H1 (cell line): ENCODE measurements at regions not wholly inside any gene's neighbourhood (a gene's known extent, or its start where the extent isn't known, plus 50 kb on each side); places are given as distances from the start of the nearest gene placed in this dataset.

ENCODE experiments used
- BACH1 ChIP-seq: IDR thresholded peaks from 2 replicates; pipeline ENCODE4 v1.6.1; 2012; ENCODE audit warnings: low read length, improper control_type of control experiment
- EZH2 ChIP-seq: fragments of 200-600 bp; sonication (generic); IDR thresholded peaks from 2 replicates; pipeline ENCODE4 v1.7.1; 2012; ENCODE audit warnings: low read depth, mild to moderate bottlenecking, moderate library complexity, low read length, inconsistent platforms; ENCODE audit not compliant: severe bottlenecking
- GABPA ChIP-seq: IDR thresholded peaks from 2 replicates; pipeline ENCODE4 v1.6.1; 2011; ENCODE audit warnings: mild to moderate bottlenecking, low read length, moderate library complexity, borderline replicate concordance; ENCODE audit not compliant: insufficient read depth
- JUND ChIP-seq: IDR thresholded peaks from 2 replicates; pipeline ENCODE4 v1.6.1; 2011; ENCODE audit warnings: mild to moderate bottlenecking, improper control_type of control experiment, low read length
- MAX ChIP-seq: IDR thresholded peaks from 2 replicates; pipeline ENCODE4 v1.6.1; 2012; ENCODE audit warnings: inconsistent platforms
- NANOG ChIP-seq: IDR thresholded peaks from 2 replicates; pipeline ENCODE4 v1.6.1; 2011; ENCODE audit warnings: low read length, low read depth, mild to moderate bottlenecking, inconsistent platforms; ENCODE audit not compliant: insufficient read depth, poor library complexity, severe bottlenecking
- POLR2A ChIP-seq, 2 experiments: IDR thresholded peaks; 1 replicate in 1 of 2; 2 replicates in 1 of 2; pipeline ENCODE4 v1.6.1; 2011; ENCODE audit warnings: low read depth in 2 of 2, low read length in 2 of 2, mild to moderate bottlenecking in 2 of 2; ENCODE audit errors: control extremely low read depth in 1 of 2
- RBBP5 ChIP-seq: IDR thresholded peaks from 2 replicates; pipeline ENCODE4 v1.7.1; 2012; ENCODE audit warnings: low read depth, mild to moderate bottlenecking, inconsistent platforms, low read length, moderate library complexity, borderline replicate concordance
- SP2 ChIP-seq: IDR thresholded peaks from 2 replicates; pipeline ENCODE4 v1.6.1; 2012; ENCODE audit warnings: mild to moderate bottlenecking, low read length, inconsistent platforms
- SUZ12 ChIP-seq: fragments of 200-600 bp; sonication (generic); IDR thresholded peaks from 2 replicates; pipeline ENCODE4 v1.6.1; 2012; ENCODE audit warnings: mild to moderate bottlenecking, inconsistent platforms, low read length, moderate library complexity, mixed read lengths
- YY1 ChIP-seq: IDR thresholded peaks from 2 replicates; pipeline ENCODE4 v1.6.1; 2011; ENCODE audit warnings: low read depth, mild to moderate bottlenecking, low read length
- TF ChIP-seq, protein P1 (sequence below), 3 experiments: IDR thresholded peaks; 1 replicate in 2 of 3; 2 replicates in 1 of 3; pipeline versions ENCODE4 v1.5.1 to v1.6.1; 2011; ENCODE audit warnings: low read length in 3 of 3, mild to moderate bottlenecking in 3 of 3, inconsistent platforms in 2 of 3, low read depth in 1 of 3, moderate library complexity in 1 of 3; ENCODE audit not compliant: insufficient read depth in 1 of 3; ENCODE audit errors: control extremely low read depth in 1 of 3

DNA sequence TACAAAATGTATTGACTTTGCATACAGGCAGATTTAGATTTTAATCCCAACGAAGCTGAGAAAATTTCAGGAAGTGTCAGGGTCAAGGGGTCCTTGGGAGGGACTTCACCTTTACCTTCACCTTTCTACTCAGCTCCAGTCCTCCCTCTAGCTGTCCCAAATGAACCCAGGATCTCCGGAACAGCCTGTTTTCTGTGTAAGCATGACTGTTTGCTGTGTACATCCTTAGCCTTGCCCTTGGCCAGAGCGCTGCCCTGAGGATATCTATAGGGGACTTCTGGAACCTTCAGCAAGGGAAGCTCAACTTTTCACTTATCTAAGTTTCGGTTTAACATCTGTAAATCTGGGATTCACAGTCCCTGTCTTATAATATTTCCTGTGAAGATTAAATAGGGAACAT, 246.8 kb upstream of the ST6GAL2 start:
- TF ChIP-seq, protein P1, sequence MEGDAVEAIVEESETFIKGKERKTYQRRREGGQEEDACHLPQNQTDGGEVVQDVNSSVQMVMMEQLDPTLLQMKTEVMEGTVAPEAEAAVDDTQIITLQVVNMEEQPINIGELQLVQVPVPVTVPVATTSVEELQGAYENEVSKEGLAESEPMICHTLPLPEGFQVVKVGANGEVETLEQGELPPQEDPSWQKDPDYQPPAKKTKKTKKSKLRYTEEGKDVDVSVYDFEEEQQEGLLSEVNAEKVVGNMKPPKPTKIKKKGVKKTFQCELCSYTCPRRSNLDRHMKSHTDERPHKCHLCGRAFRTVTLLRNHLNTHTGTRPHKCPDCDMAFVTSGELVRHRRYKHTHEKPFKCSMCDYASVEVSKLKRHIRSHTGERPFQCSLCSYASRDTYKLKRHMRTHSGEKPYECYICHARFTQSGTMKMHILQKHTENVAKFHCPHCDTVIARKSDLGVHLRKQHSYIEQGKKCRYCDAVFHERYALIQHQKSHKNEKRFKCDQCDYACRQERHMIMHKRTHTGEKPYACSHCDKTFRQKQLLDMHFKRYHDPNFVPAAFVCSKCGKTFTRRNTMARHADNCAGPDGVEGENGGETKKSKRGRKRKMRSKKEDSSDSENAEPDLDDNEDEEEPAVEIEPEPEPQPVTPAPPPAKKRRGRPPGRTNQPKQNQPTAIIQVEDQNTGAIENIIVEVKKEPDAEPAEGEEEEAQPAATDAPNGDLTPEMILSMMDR (IDR thresholded peaks at IDR 0.05; ENCODE audit: control extremely low read depth in 1 of 3, insufficient read depth in 1 of 3, low read depth in 1 of 3, low read length in 3 of 3): no peak
- TF ChIP-seq SP2 (no peak), BACH1 (no peak), POLR2A (IDR thresholded peaks at IDR 0.05; ENCODE audit: control extremely low read depth in 1 of 2, low read depth in 2 of 2, low read length in 2 of 2) (no peak), EZH2 (no peak), YY1 (no peak), JUND (no peak), GABPA (no peak), MAX (no peak), RBBP5 (no peak), NANOG (no peak), SUZ12 (no peak)
